ENCODE measurements at regions not wholly inside any gene's neighbourhood (a gene's known extent, or its start where the extent isn't known, plus 50 kb on each side); places are given as distances from the start of the nearest gene placed in this dataset.

- ATAC-seq (no peak), FAIRE-seq (no peak)
- POLR2A ChIA-PET: no interaction called here
Measured at GRCh38 chr21:35527358-35527757, 478.3 kb upstream of the RUNX1 start.

More at GRCh38 chr21:35527358-35527757, 478.3 kb upstream of the RUNX1 start:
- no peaks in the 10 kb centered on the region for H3K79me2 ChIP-seq (ENCODE audit: insufficient read depth, low read length)
- H3K36me3 ChIP-seq (replicated peaks in 1 of 2; ENCODE audit: control insufficient read depth in 1 of 2, insufficient read depth in 2 of 2, low read length in 2 of 2): no peaks in the 10 kb centered on the region
- WGBS (ENCODE audit: low lambda C conversion rate): 15% methylated on average over 1 of the region's 1 CpG
- TF ChIP-seq TBP (CRISPR knock-in tag; IDR thresholded peaks at IDR 0.05) (no peak), ZC3H13 (CRISPR knock-in tag; IDR thresholded peaks at IDR 0.05) (no peak), KIAA2018 (CRISPR knock-in tag; IDR thresholded peaks at IDR 0.05; ENCODE audit: borderline replicate concordance) (no peak), ZFP90 (CRISPR knock-in tag; IDR thresholded peaks at IDR 0.05; ENCODE audit: borderline replicate concordance) (no peak), MXD4 (CRISPR knock-in tag; IDR thresholded peaks at IDR 0.05) (no peak), ZNF354B (CRISPR knock-in tag; IDR thresholded peaks at IDR 0.05) (no peak), ZNF598 (CRISPR knock-in tag; IDR thresholded peaks at IDR 0.05; ENCODE audit: borderline replicate concordance) (no peak), GATAD1 (CRISPR knock-in tag; IDR thresholded peaks at IDR 0.05) (no peak), CHCHD3 (CRISPR knock-in tag; IDR thresholded peaks at IDR 0.05) (no peak), SOX6 (IDR thresholded peaks at IDR 0.05) (no peak), SOX6 (CRISPR knock-in tag; IDR thresholded peaks at IDR 0.05) (no peak), HOXA3 (CRISPR knock-in tag; IDR thresholded peaks at IDR 0.05) (no peak), SNRNP70 (IDR thresholded peaks at IDR 0.05; ENCODE audit: low read depth, low read length) (no peak)
- TF ChIP-seq, protein P1, sequence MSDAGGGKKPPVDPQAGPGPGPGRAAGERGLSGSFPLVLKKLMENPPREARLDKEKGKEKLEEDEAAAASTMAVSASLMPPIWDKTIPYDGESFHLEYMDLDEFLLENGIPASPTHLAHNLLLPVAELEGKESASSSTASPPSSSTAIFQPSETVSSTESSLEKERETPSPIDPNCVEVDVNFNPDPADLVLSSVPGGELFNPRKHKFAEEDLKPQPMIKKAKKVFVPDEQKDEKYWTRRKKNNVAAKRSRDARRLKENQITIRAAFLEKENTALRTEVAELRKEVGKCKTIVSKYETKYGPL (CRISPR knock-in tag; IDR thresholded peaks at IDR 0.05): no peak
- TF ChIP-seq, protein P2, sequence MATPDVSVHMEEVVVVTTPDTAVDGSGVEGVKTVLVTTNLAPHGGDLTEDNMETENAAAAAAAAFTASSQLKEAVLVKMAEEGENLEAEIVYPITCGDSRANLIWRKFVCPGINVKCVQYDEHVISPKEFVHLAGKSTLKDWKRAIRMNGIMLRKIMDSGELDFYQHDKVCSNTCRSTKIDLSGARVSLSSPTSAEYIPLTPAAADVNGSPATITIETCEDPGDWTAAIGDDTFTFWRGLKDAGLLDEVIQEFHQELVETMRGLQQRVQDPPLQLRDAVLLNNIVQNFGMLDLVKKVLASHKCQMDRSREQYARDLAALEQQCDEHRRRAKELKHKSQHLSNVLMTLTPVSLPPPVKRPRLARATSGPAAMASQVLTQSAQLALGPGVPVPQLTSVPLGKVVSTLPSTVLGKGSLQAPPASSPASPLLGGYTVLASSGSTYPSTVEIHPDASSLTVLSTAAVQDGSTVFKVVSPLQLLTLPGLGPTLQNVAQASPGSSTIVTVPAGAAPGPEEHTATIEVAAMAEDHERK (CRISPR knock-in tag; IDR thresholded peaks at IDR 0.05; ENCODE audit: low read depth): no peak
- in situ Hi-C loops (cut with HindIII; ENCODE audit: extremely low pct_ligation_motif_present, low pct_unique_long_range_greater_than_20kb): no loop called here
- DNase-seq (ENCODE audit: low spot score): no peak
- no peaks in the 10 kb centered on the region for H3K27me3 ChIP-seq (ENCODE audit: control insufficient read depth in 1 of 2, insufficient read depth in 2 of 2, low read length in 2 of 2)
- CTCF ChIA-PET (ENCODE audit: low intra/inter-chr PET ratio, low total read pairs): no interaction called here
- peaks cover 21% of the 10 kb centered on the region for H3K4me1 ChIP-seq (ENCODE audit: insufficient read depth, low read length)
- intact Hi-C loops (cut with micrococcal nuclease; ENCODE audit: unreplicated experiment): no loop called here
- H3K4me3 ChIP-seq (replicated peaks in 1 of 3; ENCODE audit: insufficient read depth in 1 of 3, low read depth in 2 of 3, low read length in 3 of 3): no peak overlapping the region
- no peaks in the 10 kb centered on the region for H3K9me3 ChIP-seq (ENCODE audit: low read length)
- BruUV-seq (replicated peaks): no TSS peak
- no peak overlapping the region for H3K9ac ChIP-seq (ENCODE audit: insufficient read depth, low read depth, low read length)
- H4K20me1 ChIP-seq (ENCODE audit: insufficient read depth, low read length): no peaks in the 10 kb centered on the region
- H3K27ac ChIP-seq (ENCODE audit: extremely low read length, insufficient read depth, low read length): no peak overlapping the region
- no peak overlapping the region for H2AFZ ChIP-seq (ENCODE audit: low read length)
- no peak overlapping the region for H3K4me2 ChIP-seq (ENCODE audit: low read depth, low read length)

Data from HepG2 (cell line).